Endothelial cell of umbilical vein (primary cell): ENCODE measurements at regions not wholly inside any gene's neighbourhood (a gene's known extent, or its start where the extent isn't known, plus 50 kb on each side); places are given as distances from the start of the nearest gene placed in this dataset.

Source experiments
- EZH2 ChIP-seq: IDR thresholded peaks from 2 replicates; pipeline ENCODE4 v1.6.1; 2012; ENCODE audit warnings: borderline replicate concordance, low read depth, mild to moderate bottlenecking, moderate library complexity, low read length, inconsistent platforms; ENCODE audit not compliant: severe bottlenecking
- FOS ChIP-seq: IDR thresholded peaks from 2 replicates; pipeline ENCODE4 v1.6.1; 2011; ENCODE audit warnings: mild to moderate bottlenecking, low read length, moderate library complexity, borderline replicate concordance; ENCODE audit not compliant: insufficient read depth
- JUN ChIP-seq: IDR thresholded peaks from 2 replicates; pipeline ENCODE4 v1.6.1; 2011; ENCODE audit warnings: borderline replicate concordance, low read depth; ENCODE audit not compliant: insufficient read length, insufficient read depth
- MAX ChIP-seq: IDR thresholded peaks from 2 replicates; pipeline ENCODE4 v1.6.1; 2011; ENCODE audit not compliant: insufficient read depth, insufficient read length
- MYC ChIP-seq: IDR thresholded peaks from one replicate; pipeline ENCODE4 v1.6.1; 2011; ENCODE audit warnings: mild to moderate bottlenecking, low read depth, low read length
- POLR2A ChIP-seq: IDR thresholded peaks from 2 replicates; pipeline ENCODE4 v1.6.1; 2012; ENCODE audit warnings: low read depth, mild to moderate bottlenecking, control low read depth, low read length
- POLR2AphosphoS5 ChIP-seq: IDR thresholded peaks from 2 replicates; pipeline ENCODE4 v1.6.1; 2012; ENCODE audit warnings: low read depth, mild to moderate bottlenecking, control low read depth, low read length, moderate library complexity; ENCODE audit not compliant: insufficient read depth
- TF ChIP-seq, protein P1 (sequence below), 2 donors: IDR thresholded peaks; 1 replicate in 1 of 2; 2 replicates in 1 of 2; pipeline ENCODE4 v1.5.1; 2011; ENCODE audit warnings: low read length in 2 of 2, mild to moderate bottlenecking in 2 of 2, moderate library complexity in 2 of 2, control low read depth in 1 of 2, inconsistent platforms in 1 of 2, low read depth in 1 of 2; ENCODE audit not compliant: insufficient read depth in 1 of 2; ENCODE audit errors: extremely low read depth in 1 of 2

GRCh38 chr2:238963971-238964328 is 116.1 kb downstream of the TWIST2 start:
- no peak for TF ChIP-seq POLR2AphosphoS5
- TF ChIP-seq, protein P1, sequence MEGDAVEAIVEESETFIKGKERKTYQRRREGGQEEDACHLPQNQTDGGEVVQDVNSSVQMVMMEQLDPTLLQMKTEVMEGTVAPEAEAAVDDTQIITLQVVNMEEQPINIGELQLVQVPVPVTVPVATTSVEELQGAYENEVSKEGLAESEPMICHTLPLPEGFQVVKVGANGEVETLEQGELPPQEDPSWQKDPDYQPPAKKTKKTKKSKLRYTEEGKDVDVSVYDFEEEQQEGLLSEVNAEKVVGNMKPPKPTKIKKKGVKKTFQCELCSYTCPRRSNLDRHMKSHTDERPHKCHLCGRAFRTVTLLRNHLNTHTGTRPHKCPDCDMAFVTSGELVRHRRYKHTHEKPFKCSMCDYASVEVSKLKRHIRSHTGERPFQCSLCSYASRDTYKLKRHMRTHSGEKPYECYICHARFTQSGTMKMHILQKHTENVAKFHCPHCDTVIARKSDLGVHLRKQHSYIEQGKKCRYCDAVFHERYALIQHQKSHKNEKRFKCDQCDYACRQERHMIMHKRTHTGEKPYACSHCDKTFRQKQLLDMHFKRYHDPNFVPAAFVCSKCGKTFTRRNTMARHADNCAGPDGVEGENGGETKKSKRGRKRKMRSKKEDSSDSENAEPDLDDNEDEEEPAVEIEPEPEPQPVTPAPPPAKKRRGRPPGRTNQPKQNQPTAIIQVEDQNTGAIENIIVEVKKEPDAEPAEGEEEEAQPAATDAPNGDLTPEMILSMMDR (IDR thresholded peaks at IDR 0.05; ENCODE audit: extremely low read depth in 1 of 2, insufficient read depth in 1 of 2, low read depth in 1 of 2, low read length in 2 of 2) = no peak
- TF ChIP-seq POLR2A = no peak
- TF ChIP-seq MAX = no peak
- no peak for TF ChIP-seq EZH2
- no peak for TF ChIP-seq MYC
- TF ChIP-seq JUN = no peak
- TF ChIP-seq FOS = no peak
